ENCODE measurements at regions not wholly inside any gene's neighbourhood (a gene's known extent, or its start where the extent isn't known, plus 50 kb on each side); places are given as distances from the start of the nearest gene placed in this dataset.

DNA sequence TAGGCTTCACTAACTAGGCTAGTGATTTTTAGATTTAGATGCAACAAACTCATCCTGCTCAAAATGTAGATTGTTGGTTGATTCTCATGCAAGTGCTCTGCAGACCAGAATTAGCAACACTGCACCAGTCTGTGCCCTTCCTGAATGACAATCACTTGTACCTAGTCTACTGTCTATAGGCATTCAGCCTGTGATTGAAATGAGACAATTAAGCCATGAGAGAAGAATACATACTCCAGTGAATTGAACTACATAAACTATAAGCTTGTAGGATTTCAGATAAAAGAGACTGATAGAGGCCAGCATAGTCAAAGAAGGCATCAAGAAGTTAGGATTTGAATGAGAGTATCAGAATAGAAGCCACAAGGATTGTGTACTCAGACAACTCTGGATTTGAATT, 138.3 kb upstream of the NRXN1 start:
- TF ChIP-seq, protein P1, sequence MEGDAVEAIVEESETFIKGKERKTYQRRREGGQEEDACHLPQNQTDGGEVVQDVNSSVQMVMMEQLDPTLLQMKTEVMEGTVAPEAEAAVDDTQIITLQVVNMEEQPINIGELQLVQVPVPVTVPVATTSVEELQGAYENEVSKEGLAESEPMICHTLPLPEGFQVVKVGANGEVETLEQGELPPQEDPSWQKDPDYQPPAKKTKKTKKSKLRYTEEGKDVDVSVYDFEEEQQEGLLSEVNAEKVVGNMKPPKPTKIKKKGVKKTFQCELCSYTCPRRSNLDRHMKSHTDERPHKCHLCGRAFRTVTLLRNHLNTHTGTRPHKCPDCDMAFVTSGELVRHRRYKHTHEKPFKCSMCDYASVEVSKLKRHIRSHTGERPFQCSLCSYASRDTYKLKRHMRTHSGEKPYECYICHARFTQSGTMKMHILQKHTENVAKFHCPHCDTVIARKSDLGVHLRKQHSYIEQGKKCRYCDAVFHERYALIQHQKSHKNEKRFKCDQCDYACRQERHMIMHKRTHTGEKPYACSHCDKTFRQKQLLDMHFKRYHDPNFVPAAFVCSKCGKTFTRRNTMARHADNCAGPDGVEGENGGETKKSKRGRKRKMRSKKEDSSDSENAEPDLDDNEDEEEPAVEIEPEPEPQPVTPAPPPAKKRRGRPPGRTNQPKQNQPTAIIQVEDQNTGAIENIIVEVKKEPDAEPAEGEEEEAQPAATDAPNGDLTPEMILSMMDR (IDR thresholded peaks at IDR 0.05; ENCODE audit: low read depth, low read length): no peak
- in situ Hi-C loops (cut with HindIII; ENCODE audit: low sequenced_read_pairs): no loop called here
- no peak for DNase-seq (ENCODE audit: low read depth, low spot score)
- no peak overlapping the region for H3K4me3 ChIP-seq (ENCODE audit: low read depth, low read length)

DNA sequence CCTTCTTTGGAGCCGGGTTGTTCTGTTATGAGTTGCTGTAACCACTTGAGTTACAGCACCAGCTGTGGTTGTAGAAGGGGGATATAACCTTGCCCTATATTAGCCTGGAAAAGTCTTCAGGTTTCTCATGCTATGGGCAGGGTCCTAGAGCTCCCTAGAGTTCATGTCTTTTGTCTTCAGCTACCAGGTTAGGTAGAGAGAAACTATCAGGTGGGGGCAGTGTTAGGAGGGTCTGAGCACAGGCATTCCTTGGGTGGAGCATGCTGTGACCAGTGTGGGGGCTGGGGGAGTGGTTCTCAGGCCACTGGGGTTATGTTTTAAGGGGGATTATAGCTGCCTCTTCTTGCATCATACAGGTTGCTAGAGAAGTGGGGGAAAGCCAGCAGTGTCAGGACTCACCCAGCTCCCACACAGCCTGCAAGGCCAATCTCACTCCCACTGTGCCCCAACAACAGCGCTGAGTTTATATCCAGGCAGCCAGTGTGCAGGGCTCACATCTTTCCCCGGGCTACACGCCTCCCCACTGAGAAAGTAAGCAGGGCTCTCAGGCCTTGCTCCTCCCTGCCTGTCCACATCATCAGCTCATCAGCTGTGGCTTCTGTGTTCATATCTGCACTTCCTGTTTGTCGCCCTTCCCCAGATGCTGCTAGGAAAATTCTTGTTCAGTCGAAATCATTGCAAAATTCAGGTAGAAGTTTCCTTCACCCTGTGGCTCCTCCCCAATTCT, 133.8 kb upstream of the NRXN1 start:
- in situ Hi-C loops (cut with HindIII; ENCODE audit: low sequenced_read_pairs): no loop called here
- DNase-seq (ENCODE audit: low read depth, low spot score): peak; percentile 7
- H3K4me3 ChIP-seq (ENCODE audit: low read depth, low read length): no peak overlapping the region
- TF ChIP-seq, protein P1 (IDR thresholded peaks at IDR 0.05; ENCODE audit: low read depth, low read length): no peak

DNA sequence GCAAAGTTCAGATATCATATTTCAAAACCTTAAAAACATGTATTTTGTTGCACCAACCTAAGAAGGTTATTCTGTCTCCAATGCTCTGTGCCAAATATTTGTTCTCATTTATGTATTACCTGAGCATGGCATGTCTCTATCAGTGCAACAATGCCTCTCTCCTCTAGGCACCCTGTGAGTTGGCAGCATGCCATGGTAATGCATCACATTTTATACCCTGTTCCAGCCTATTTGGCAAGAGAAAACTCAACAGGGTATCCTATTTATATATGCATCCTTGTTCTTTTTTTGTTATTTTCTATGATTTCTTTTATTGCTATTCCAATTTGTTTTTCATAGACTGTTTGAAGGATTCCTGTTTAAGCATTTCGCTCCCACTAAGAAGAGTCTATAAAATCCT, 126.3 kb upstream of the NRXN1 start:
- TF ChIP-seq, protein P1 (IDR thresholded peaks at IDR 0.05; ENCODE audit: low read depth, low read length): no peak
- no peak overlapping the region for H3K4me3 ChIP-seq (ENCODE audit: low read depth, low read length)
- in situ Hi-C loops (cut with HindIII; ENCODE audit: low sequenced_read_pairs): no loop called here
- no peak for DNase-seq (ENCODE audit: low read depth, low spot score)

DNA sequence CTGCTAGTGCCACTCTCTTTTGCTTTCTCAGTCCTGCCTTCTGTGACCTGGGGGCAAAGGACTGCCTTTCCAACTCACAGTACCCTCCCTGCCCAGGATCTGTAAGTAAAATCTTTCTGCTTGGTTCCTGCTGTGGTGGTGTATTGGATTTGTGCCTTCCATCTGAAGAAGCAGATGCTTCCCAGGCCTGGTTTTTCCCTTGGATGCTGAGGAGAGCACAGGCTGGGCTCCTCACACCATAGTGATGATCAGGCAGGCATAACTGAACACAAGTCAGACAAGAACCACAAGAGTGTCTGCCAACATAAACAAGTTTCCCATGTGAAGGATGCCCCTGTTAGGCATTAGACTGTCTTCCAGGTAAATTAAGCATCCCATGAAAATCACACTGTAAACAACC, 121.3 kb upstream of the NRXN1 start:
- DNase-seq (ENCODE audit: low read depth, low spot score): no peak
- no peak overlapping the region for H3K4me3 ChIP-seq (ENCODE audit: low read depth, low read length)
- TF ChIP-seq, protein P1 (IDR thresholded peaks at IDR 0.05; ENCODE audit: low read depth, low read length): no peak
- in situ Hi-C loops (cut with HindIII; ENCODE audit: low sequenced_read_pairs): no loop called here

DNA sequence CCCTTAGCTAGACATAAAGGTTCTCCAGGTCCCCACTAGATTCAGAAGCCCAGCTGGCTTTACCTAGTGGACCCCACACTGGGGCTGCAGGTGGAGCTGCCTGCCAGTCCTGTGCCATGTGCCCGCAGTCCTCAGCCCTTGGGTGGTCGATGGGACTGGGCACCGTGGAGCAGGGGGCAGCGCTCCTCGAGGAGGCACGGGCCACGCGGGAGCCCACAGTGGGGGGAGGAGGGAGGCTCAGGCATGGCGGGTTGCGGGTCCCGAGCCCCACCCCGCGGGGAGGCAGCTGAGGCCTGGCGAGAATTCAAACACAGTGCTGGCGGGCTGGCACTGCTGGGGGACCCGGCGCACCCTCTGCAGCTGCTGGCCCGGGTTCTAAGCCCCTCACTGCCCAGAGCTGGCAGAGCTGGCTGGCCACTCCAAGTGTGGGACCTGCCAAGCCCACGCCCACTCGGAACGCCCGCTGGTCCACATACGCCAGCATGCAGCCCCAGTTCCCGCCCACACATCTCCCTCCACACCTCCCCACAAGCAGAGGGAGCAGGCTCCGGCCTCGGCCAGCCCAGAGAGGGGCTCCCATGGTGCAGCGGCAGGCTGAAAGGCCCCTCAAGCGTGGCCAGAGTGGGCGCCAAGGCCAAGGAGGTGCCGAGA, 119.7 kb upstream of the NRXN1 start:
- in situ Hi-C loops (cut with HindIII; ENCODE audit: low sequenced_read_pairs): no loop called here
- TF ChIP-seq, protein P1 (IDR thresholded peaks at IDR 0.05; ENCODE audit: low read depth, low read length): no peak
- no peak for DNase-seq (ENCODE audit: low read depth, low spot score)
- H3K4me3 ChIP-seq (ENCODE audit: low read depth, low read length): no peak overlapping the region

DNA sequence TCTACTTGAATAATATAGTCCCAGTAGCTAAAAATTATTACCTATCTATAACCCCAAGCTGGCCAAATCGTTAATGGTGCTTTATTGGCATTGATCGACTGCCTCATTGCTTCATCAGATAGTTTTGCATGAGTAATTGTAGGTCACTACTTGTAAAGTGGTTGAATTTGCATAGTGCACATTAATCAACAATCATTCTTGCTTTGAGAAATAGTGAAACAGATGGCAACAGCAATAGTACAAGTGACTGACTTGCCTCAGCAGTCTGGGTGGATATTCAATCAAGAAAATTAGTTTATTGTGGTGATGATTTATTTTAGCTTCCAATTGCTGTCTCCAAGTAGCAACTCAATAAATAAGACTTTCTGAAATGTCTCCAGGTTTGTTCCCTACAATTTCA, 117.8 kb upstream of the NRXN1 start:
- TF ChIP-seq, protein P1 (IDR thresholded peaks at IDR 0.05; ENCODE audit: low read depth, low read length): no peak
- DNase-seq (ENCODE audit: low read depth, low spot score): no peak
- in situ Hi-C loops (cut with HindIII; ENCODE audit: low sequenced_read_pairs): no loop called here

More for the DNA sequence above, 117.8 kb upstream of the NRXN1 start:
- H3K4me3 ChIP-seq (ENCODE audit: low read depth, low read length): no peak overlapping the region
